Neural progenitor cell (in vitro differentiated cells): ENCODE measurements at regions not wholly inside any gene's neighbourhood (a gene's known extent, or its start where the extent isn't known, plus 50 kb on each side); places are given as distances from the start of the nearest gene placed in this dataset.

Experiments used
- DNase-seq: peaks from one replicate; pipeline ENCODE4 v3.0.0-alpha.2; 2016; ENCODE audit warnings: low spot score
- H2AFZ ChIP-seq: fragments of 200-600 bp; sonication (generic); replicated peaks from 2 replicates; pipeline ENCODE4 v1.6.1; 2016; ENCODE audit warnings: antibody characterized with exemption
- H3F3A ChIP-seq: fragments of 200-600 bp; sonication (generic); 2 replicates; pipeline ENCODE4 v1.6.1; 2016; ENCODE audit warnings: antibody characterized with exemption, low read depth
- H3K27ac ChIP-seq: fragments of 200-600 bp; sonication (generic); 2 replicates; pipeline ENCODE4 v1.5.1; 2016; ENCODE audit warnings: mild to moderate bottlenecking
- H3K27me3 ChIP-seq: fragments of 200-600 bp; sonication (generic); 2 replicates; pipeline ENCODE4 v1.6.1; 2016; ENCODE audit warnings: mild to moderate bottlenecking, moderate library complexity
- H3K36me3 ChIP-seq: fragments of 200-600 bp; sonication (generic); 2 replicates; pipeline ENCODE4 v1.5.1; 2016
- H3K4me1 ChIP-seq: fragments of 200-600 bp; sonication (generic); 2 replicates; pipeline ENCODE4 v1.6.1; 2016; ENCODE audit warnings: mixed run types
- H3K4me2 ChIP-seq: fragments of 200-600 bp; sonication (generic); 2 replicates; pipeline ENCODE4 v1.6.1; 2016
- H3K4me3 ChIP-seq: fragments of 200-600 bp; sonication (generic); 2 replicates; pipeline ENCODE4 v1.5.1; 2016
- H3K79me2 ChIP-seq: fragments of 200-600 bp; sonication (generic); 2 replicates; pipeline ENCODE4 v1.6.1; 2016; ENCODE audit warnings: low read depth
- H3K9ac ChIP-seq: fragments of 200-600 bp; sonication (generic); 2 replicates; pipeline ENCODE4 v1.6.1; 2016
- H3K9me3 ChIP-seq: fragments of 200-600 bp; sonication (generic); 2 replicates; pipeline ENCODE4 v1.5.1; 2016; ENCODE audit warnings: low read depth
- H4K20me1 ChIP-seq: fragments of 200-600 bp; sonication (generic); 2 replicates; pipeline ENCODE4 v1.6.1; 2016; ENCODE audit warnings: low read depth
- H3K27ac Mint-ChIP-seq: 3 replicates; pipeline ENCODE4 v1.8.0; 2021; ENCODE audit warnings: mixed read lengths
- H3K27me3 Mint-ChIP-seq: 2 replicates; pipeline ENCODE4 v1.8.0; 2022; ENCODE audit warnings: low read depth, mild to moderate bottlenecking, inconsistent platforms, moderate library complexity, mixed read lengths; ENCODE audit not compliant: insufficient read depth
- H3K36me3 Mint-ChIP-seq: 3 replicates; pipeline ENCODE4 v1.8.0; 2021; ENCODE audit warnings: mixed read lengths
- H3K4me1 Mint-ChIP-seq: 3 replicates; pipeline ENCODE4 v1.8.0; 2021; ENCODE audit warnings: mixed read lengths
- H3K4me3 Mint-ChIP-seq: 3 replicates; pipeline ENCODE4 v1.8.0; 2021; ENCODE audit warnings: mild to moderate bottlenecking, moderate library complexity, mixed read lengths
- H3K9me3 Mint-ChIP-seq: 3 replicates; pipeline ENCODE4 v1.8.0; 2020; ENCODE audit warnings: mixed read lengths
- CTCF ChIP-seq: fragments of 200-600 bp; sonication (generic); IDR thresholded peaks from 2 replicates; pipeline ENCODE4 v1.5.1; 2017; ENCODE audit warnings: antibody characterized with exemption, mild to moderate bottlenecking
- EZH2 ChIP-seq: fragments of 200-600 bp; sonication (generic); IDR thresholded peaks from 2 replicates; pipeline ENCODE4 v1.6.1; 2017; ENCODE audit warnings: antibody characterized with exemption, mild to moderate bottlenecking, moderate library complexity
- EZH2phosphoT487 ChIP-seq: fragments of 200-600 bp; sonication (generic); IDR thresholded peaks from 2 replicates; pipeline ENCODE4 v1.6.1; 2017; ENCODE audit warnings: antibody characterized with exemption

GRCh38 chr16:66278604-66279262 is 87.8 kb upstream of the CDH5 start:
- H3K9ac ChIP-seq = no peak overlapping the region
- no peaks in the 10 kb centered on the region for H3K79me2 ChIP-seq
- H3K36me3 ChIP-seq = no peaks in the 10 kb centered on the region
- H4K20me1 ChIP-seq = no peaks in the 10 kb centered on the region
- no peak overlapping the region for H2AFZ ChIP-seq
- Mint-ChIP-seq H3K9me3 (peaks cover 36% of the 10 kb centered on the region), H3K27me3 (peaks cover 6% of the 10 kb centered on the region), H3K4me3 (no peak overlapping the region), H3K27ac (no peak overlapping the region), H3K36me3 (peaks cover 4% of the 10 kb centered on the region), H3K4me1 (peaks cover 5% of the 10 kb centered on the region)
- no peaks in the 10 kb centered on the region for H3K4me1 ChIP-seq
- DNase-seq = no peak
- no peaks in the 10 kb centered on the region for H3F3A ChIP-seq
- H3K27me3 ChIP-seq = no peaks in the 10 kb centered on the region
- H3K27ac ChIP-seq = no peak overlapping the region
- TF ChIP-seq EZH2phosphoT487 (no peak), CTCF (peak; percentile 22), EZH2 (no peak)
- H3K4me2 ChIP-seq = no peak overlapping the region
- H3K4me3 ChIP-seq = no peak overlapping the region
- H3K9me3 ChIP-seq = peaks cover 5% of the 10 kb centered on the region

DNA sequence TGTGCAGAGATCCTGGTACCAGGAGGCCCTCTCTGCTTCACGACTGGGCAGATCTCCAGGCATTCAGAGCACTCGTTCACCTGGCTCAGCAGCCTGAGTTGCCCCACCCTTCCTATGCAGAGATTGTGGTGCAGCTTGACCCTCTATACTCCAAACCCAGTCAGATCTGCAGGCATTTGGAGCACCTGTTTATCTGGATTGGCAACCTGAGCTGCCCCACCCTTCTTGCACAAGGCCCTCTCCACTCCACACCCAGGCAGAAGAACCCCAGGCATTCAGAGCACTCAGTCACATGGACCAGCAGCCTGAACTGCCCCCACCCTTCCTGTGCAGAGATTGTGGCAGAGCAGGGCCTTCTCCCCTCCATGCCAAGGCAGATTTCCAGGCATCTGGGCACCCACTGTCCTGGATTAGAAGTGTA is 88.4 kb upstream of the CDH5 start:
- Histone ChIP-seq H3K79me2 (no peaks in the 10 kb centered on the region), H3K9ac (no peak overlapping the region), H3K9me3 (peaks cover 5% of the 10 kb centered on the region), H3K4me1 (no peaks in the 10 kb centered on the region), H3K4me2 (no peak overlapping the region), H4K20me1 (no peaks in the 10 kb centered on the region), H3K27ac (no peak overlapping the region), H2AFZ (no peak overlapping the region), H3K27me3 (no peaks in the 10 kb centered on the region), H3K4me3 (no peak overlapping the region), H3F3A (no peaks in the 10 kb centered on the region), H3K36me3 (no peaks in the 10 kb centered on the region)
- no peak for DNase-seq
- Mint-ChIP-seq H3K4me3 (no peak overlapping the region), H3K27ac (no peak overlapping the region), H3K4me1 (peaks cover 7% of the 10 kb centered on the region), H3K36me3 (peaks cover 4% of the 10 kb centered on the region), H3K27me3 (peaks cover 6% of the 10 kb centered on the region), H3K9me3 (peaks cover 36% of the 10 kb centered on the region)
- no peak for TF ChIP-seq EZH2
- no peak for TF ChIP-seq CTCF
- TF ChIP-seq EZH2phosphoT487 = no peak

- H3K4me3 Mint-ChIP-seq = no peak overlapping the region
These were observed 89.0 kb upstream of the CDH5 start for GRCh38 chr16:66277311-66278070.

More at GRCh38 chr16:66277311-66278070, 89.0 kb upstream of the CDH5 start:
- Histone ChIP-seq H3K79me2 (no peaks in the 10 kb centered on the region), H3K4me2 (no peak overlapping the region), H3K4me3 (no peak overlapping the region), H3K27ac (no peak overlapping the region), H3K9me3 (peaks cover 5% of the 10 kb centered on the region), H3K36me3 (no peaks in the 10 kb centered on the region), H3F3A (no peaks in the 10 kb centered on the region), H3K27me3 (no peaks in the 10 kb centered on the region), H3K9ac (no peak overlapping the region), H3K4me1 (no peaks in the 10 kb centered on the region), H4K20me1 (no peaks in the 10 kb centered on the region), H2AFZ (no peak overlapping the region)
- peaks cover 9% of the 10 kb centered on the region for H3K27me3 Mint-ChIP-seq
- peaks cover 4% of the 10 kb centered on the region for H3K36me3 Mint-ChIP-seq
- TF ChIP-seq EZH2phosphoT487 (no peak), CTCF (no peak), EZH2 (no peak)
- no peak overlapping the region for H3K27ac Mint-ChIP-seq
- DNase-seq = no peak
- peaks cover 10% of the 10 kb centered on the region for H3K4me1 Mint-ChIP-seq
- peaks cover 36% of the 10 kb centered on the region for H3K9me3 Mint-ChIP-seq
